GM12891 (cell line): ENCODE measurements at regions not wholly inside any gene's neighbourhood (a gene's known extent, or its start where the extent isn't known, plus 50 kb on each side); places are given as distances from the start of the nearest gene placed in this dataset.

ENCODE experiments used
- POLR2A ChIP-seq: IDR thresholded peaks from 2 replicates; pipeline ENCODE4 v1.6.1; 2011; ENCODE audit warnings: low read depth, low read length, control low read depth
- POLR2AphosphoS5 ChIP-seq: IDR thresholded peaks from 2 replicates; pipeline ENCODE4 v1.6.1; 2011; ENCODE audit warnings: low read depth, low read length, control low read depth
- SPI1 ChIP-seq: IDR thresholded peaks from 2 replicates; pipeline ENCODE4 v1.6.1; 2011; ENCODE audit warnings: low read depth, low read length, control low read depth

GRCh38 chr9:32289756-32290155 is 94.7 kb upstream of the ACO1 start:
- TF ChIP-seq POLR2AphosphoS5 (no peak), POLR2A (no peak), SPI1 (no peak)
